Right lobe of liver (tissue), 4 donors: ENCODE measurements at regions not wholly inside any gene's neighbourhood (a gene's known extent, or its start where the extent isn't known, plus 50 kb on each side); places are given as distances from the start of the nearest gene placed in this dataset.

ENCODE experiments used
- CTCF ChIP-seq, 4 donors: fragments of 200-600 bp in 3 of 4; fragments of 450-650 bp in 1 of 4; IDR thresholded peaks; one replicate each; pipeline versions ENCODE4 v1.5.1 to v1.8.0; 2016 to 2022; ENCODE audit warnings: antibody characterized with exemption in 4 of 4, mild to moderate bottlenecking in 2 of 4
- POLR2A ChIP-seq: fragments of 450-650 bp; IDR thresholded peaks from one replicate; pipeline ENCODE4 v1.6.1; 2017; ENCODE audit warnings: antibody characterized with exemption, mild to moderate bottlenecking
- donor health status: DM: no; HTN: no; CAD: no.
- donor health status: DM: no; HTN: no; CAD: no.
- donor health status: DM: no; HTN: yes; CAD: no.

- TF ChIP-seq POLR2A (no peak), CTCF (IDR thresholded peaks at IDR 0.05) (no peak)
Observed at GRCh38 chr12:114152890-114153289, 186.8 kb upstream of the RBM19 start.
